OCI-LY3 (cell line): ENCODE measurements at regions not wholly inside any gene's neighbourhood (a gene's known extent, or its start where the extent isn't known, plus 50 kb on each side); places are given as distances from the start of the nearest gene placed in this dataset.
"Not testable (repeated sequence)": the region's sequence is repeated elsewhere in the genome, so short reads cannot be mapped to it uniquely, and the experiment has no call there.

ENCODE experiments used
- H2AFZ ChIP-seq: fragments of 200-600, 300-600 bp; shearing (Covaris generic); 2 replicates; pipeline ENCODE4 v1.6.0; 2014; ENCODE audit warnings: antibody characterized with exemption, low read depth, low read length
- H3K27ac ChIP-seq: fragments of 200-600, 300-600 bp; sonication (generic); 2 replicates; pipeline ENCODE4 v1.5.1; 2014; ENCODE audit warnings: mild to moderate bottlenecking, low read length, moderate library complexity, mixed read lengths
- H3K27me3 ChIP-seq: fragments of 200-600, 300-600 bp; sonication (generic); 2 replicates; pipeline ENCODE4 v1.6.1; 2014; ENCODE audit warnings: low read depth, low read length, mixed read lengths
- H3K36me3 ChIP-seq: fragments of 200-600, 300-600 bp; sonication (generic); replicated peaks from 2 replicates; pipeline ENCODE3; 2014; ENCODE audit warnings: low read depth, low read length, mixed read lengths
- H3K4me1 ChIP-seq: fragments of 300-600, 200-600 bp; sonication (generic); 2 replicates; pipeline ENCODE4 v1.6.1; 2014; ENCODE audit warnings: low read length, mixed read lengths
- H3K4me2 ChIP-seq: fragments of 200-600, 300-600 bp; sonication (generic); 2 replicates; pipeline ENCODE4 v1.6.1; 2014; ENCODE audit warnings: low read length, mixed read lengths
- H3K4me3 ChIP-seq: fragments of 300-600, 200-600 bp; sonication (generic); 2 replicates; pipeline ENCODE4 v1.5.1; 2014; ENCODE audit warnings: antibody characterized with exemption, mild to moderate bottlenecking, low read length, moderate library complexity
- H3K79me2 ChIP-seq: fragments of 300-600, 200-600 bp; shearing (Covaris generic); 2 replicates; pipeline ENCODE4 v1.6.1; 2014; ENCODE audit warnings: mild to moderate bottlenecking, low read length, mixed read lengths
- H3K9ac ChIP-seq: fragments of 300-600, 200-600 bp; shearing (Covaris generic); 2 replicates; pipeline ENCODE4 v1.6.0; 2014; ENCODE audit warnings: mild to moderate bottlenecking, low read length, moderate library complexity
- H3K9me3 ChIP-seq: fragments of 200-600, 300-600 bp; shearing (Covaris generic); 2 replicates; pipeline ENCODE4 v1.6.1; 2014; ENCODE audit warnings: low read length, mixed read lengths; ENCODE audit not compliant: insufficient read depth
- H4K20me1 ChIP-seq: fragments of 200-600, 300-600 bp; sonication (generic); 2 replicates; pipeline ENCODE4 v1.6.1; 2016; ENCODE audit warnings: low read length, mixed read lengths; ENCODE audit not compliant: insufficient read depth
- EZH2phosphoT487 ChIP-seq: fragments of 200-600 bp; shearing (Covaris generic); IDR thresholded peaks from 2 replicates; pipeline ENCODE4 v1.6.1; 2018; ENCODE audit warnings: antibody characterized with exemption, mixed run types, low read depth
- TF ChIP-seq, protein P1 (sequence below): fragments of 200-600, 300-600 bp; sonication (generic); IDR thresholded peaks from 2 replicates; pipeline ENCODE4 v1.5.1; 2014; ENCODE audit warnings: antibody characterized with exemption, low read length, low read depth

DNA sequence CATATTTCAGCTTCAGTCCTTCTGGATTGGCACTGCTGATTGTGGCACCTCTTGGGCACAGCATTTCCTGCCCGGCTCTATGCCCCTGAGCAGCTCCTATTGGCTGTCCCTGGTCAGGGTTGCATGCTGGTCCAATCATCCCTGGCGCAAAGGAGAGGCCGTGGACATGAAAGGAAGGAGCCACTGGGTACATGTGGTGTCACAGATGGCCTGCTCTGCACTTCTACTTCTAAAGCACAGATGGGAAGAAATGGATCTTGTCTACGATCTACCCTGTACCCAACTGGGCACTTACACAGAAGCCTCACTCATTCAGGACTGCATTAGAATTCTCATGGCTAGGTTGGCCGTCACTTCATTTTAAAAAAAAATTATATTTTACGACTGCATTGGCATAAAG, 232.5 kb downstream of the SHQ1 start:
- Histone ChIP-seq H4K20me1 (no peaks in the 10 kb centered on the region), H3K27ac (no peak overlapping the region), H3K4me1 (no peaks in the 10 kb centered on the region), H3K4me2 (no peak overlapping the region), H3K4me3 (no peak overlapping the region), H3K79me2 (no peaks in the 10 kb centered on the region), H3K9me3 (no peaks in the 10 kb centered on the region), H3K36me3 (no peaks in the 10 kb centered on the region), H3K9ac (no peak overlapping the region), H2AFZ (no peak overlapping the region), H3K27me3 (peaks cover 18% of the 10 kb centered on the region)
- no peak for TF ChIP-seq EZH2phosphoT487
- TF ChIP-seq, protein P1, sequence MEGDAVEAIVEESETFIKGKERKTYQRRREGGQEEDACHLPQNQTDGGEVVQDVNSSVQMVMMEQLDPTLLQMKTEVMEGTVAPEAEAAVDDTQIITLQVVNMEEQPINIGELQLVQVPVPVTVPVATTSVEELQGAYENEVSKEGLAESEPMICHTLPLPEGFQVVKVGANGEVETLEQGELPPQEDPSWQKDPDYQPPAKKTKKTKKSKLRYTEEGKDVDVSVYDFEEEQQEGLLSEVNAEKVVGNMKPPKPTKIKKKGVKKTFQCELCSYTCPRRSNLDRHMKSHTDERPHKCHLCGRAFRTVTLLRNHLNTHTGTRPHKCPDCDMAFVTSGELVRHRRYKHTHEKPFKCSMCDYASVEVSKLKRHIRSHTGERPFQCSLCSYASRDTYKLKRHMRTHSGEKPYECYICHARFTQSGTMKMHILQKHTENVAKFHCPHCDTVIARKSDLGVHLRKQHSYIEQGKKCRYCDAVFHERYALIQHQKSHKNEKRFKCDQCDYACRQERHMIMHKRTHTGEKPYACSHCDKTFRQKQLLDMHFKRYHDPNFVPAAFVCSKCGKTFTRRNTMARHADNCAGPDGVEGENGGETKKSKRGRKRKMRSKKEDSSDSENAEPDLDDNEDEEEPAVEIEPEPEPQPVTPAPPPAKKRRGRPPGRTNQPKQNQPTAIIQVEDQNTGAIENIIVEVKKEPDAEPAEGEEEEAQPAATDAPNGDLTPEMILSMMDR, result no peak

DNA sequence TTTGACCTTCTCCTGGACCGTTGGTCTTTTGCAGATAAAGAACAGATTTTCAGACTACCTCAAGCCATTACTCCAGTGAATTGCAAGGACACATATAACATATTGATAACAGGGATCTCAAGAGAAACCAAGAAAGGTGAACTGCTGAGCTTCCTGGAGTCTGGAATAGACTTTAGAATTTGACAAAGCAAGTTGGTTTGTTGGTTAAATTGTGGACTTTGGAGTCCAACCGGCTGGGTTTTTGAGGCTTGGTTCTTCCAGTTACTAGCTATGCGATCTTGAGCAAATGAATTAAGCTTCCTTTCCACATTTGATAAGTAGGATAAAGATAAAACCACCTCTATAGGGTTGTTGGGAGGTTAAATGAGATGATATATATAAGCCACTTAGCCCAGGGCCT, 233.1 kb downstream of the SHQ1 start:
- no peak for TF ChIP-seq EZH2phosphoT487
- TF ChIP-seq, protein P1, result no peak
- Histone ChIP-seq H3K79me2 (no peaks in the 10 kb centered on the region), H3K4me2 (no peak overlapping the region), H4K20me1 (no peaks in the 10 kb centered on the region), H2AFZ (no peak overlapping the region), H3K27ac (no peak overlapping the region), H3K36me3 (no peaks in the 10 kb centered on the region), H3K9ac (no peak overlapping the region), H3K4me1 (no peaks in the 10 kb centered on the region), H3K4me3 (no peak overlapping the region), H3K27me3 (peaks cover 24% of the 10 kb centered on the region), H3K9me3 (no peaks in the 10 kb centered on the region)

- Histone ChIP-seq H3K4me2 (no peak overlapping the region), H3K79me2 (no peaks in the 10 kb centered on the region), H3K27ac (no peak overlapping the region), H3K9ac (no peak overlapping the region), H2AFZ (no peak overlapping the region), H3K4me1 (no peaks in the 10 kb centered on the region), H3K4me3 (no peak overlapping the region), H3K27me3 (peaks cover 24% of the 10 kb centered on the region), H3K9me3 (no peaks in the 10 kb centered on the region), H4K20me1 (no peaks in the 10 kb centered on the region), H3K36me3 (no peaks in the 10 kb centered on the region)
- TF ChIP-seq, protein P1, result no peak
- no peak for TF ChIP-seq EZH2phosphoT487
These were observed 233.7 kb downstream of the SHQ1 start for GRCh38 chr3:72614394-72615074.

GRCh38 chr3:72613871-72614270, 234.4 kb downstream of the SHQ1 start:
- Histone ChIP-seq H3K9me3 (no peaks in the 10 kb centered on the region), H3K27me3 (peaks cover 24% of the 10 kb centered on the region), H4K20me1 (no peaks in the 10 kb centered on the region), H3K4me3 (no peak overlapping the region), H3K79me2 (no peaks in the 10 kb centered on the region), H3K27ac (no peak overlapping the region), H3K9ac (no peak overlapping the region), H3K4me2 (no peak overlapping the region), H3K36me3 (no peaks in the 10 kb centered on the region), H3K4me1 (no peaks in the 10 kb centered on the region), H2AFZ (no peak overlapping the region)
- no peak for TF ChIP-seq EZH2phosphoT487
- TF ChIP-seq, protein P1, result no peak

GRCh38 chr3:72609114-72609513, 239.1 kb downstream of the SHQ1 start:
- not testable (repeated sequence) for H3K27ac ChIP-seq, H3K79me2 ChIP-seq, H3K4me1 ChIP-seq, H3K4me2 ChIP-seq, H3K9ac ChIP-seq, H3K36me3 ChIP-seq, H2AFZ ChIP-seq, H4K20me1 ChIP-seq, H3K9me3 ChIP-seq, H3K4me3 ChIP-seq
- H3K27me3 ChIP-seq, result peaks cover 28% of the 10 kb centered on the region
